Esophagus muscularis mucosa (tissue), 4 donors: ENCODE measurements at regions not wholly inside any gene's neighbourhood (a gene's known extent, or its start where the extent isn't known, plus 50 kb on each side); places are given as distances from the start of the nearest gene placed in this dataset.

Experiments
- DNase-seq: peaks from one replicate; pipeline ENCODE4 v3.0.0-alpha.2; 2017; ENCODE audit errors: extremely low spot score
- H3K27ac ChIP-seq, 4 donors: fragments of 200-600 bp; sonication (generic); replicated peaks in 1 of 4; 1 replicate in 3 of 4; 2 replicates in 1 of 4; pipeline ENCODE4 v1.5.1; 2016 to 2019; ENCODE audit warnings: mild to moderate bottlenecking in 1 of 4
- H3K27me3 ChIP-seq, 4 donors: fragments of 200-600 bp; sonication (generic); one replicate each; pipeline versions ENCODE4 v1.5.1 to v1.6.0; 2016 to 2019
- H3K36me3 ChIP-seq, 4 donors: fragments of 200-600 bp; sonication (generic); one replicate each; pipeline ENCODE4 v1.5.1; 2016 to 2019
- H3K4me1 ChIP-seq, 4 donors: fragments of 200-600 bp; sonication (generic); one replicate each; pipeline ENCODE4 v1.5.1; 2016 to 2019
- H3K4me3 ChIP-seq, 4 donors: fragments of 200-600 bp; sonication (generic); 1 replicate in 2 of 4; 2 replicates in 2 of 4; pipeline ENCODE4 v1.5.1; 2016 to 2019; ENCODE audit warnings: mild to moderate bottlenecking in 4 of 4, moderate library complexity in 1 of 4
- H3K9me3 ChIP-seq, 4 donors: fragments of 200-600 bp; sonication (generic); 1 replicate in 3 of 4; 2 replicates in 1 of 4; pipeline ENCODE4 v1.5.1; 2016 to 2019
- CTCF ChIP-seq, 3 experiments: fragments of 200-600 bp in 2 of 3; fragments of 450-650 bp in 1 of 3; sonication (generic) in 2 of 3; IDR thresholded peaks; one replicate each; pipeline ENCODE4 v1.5.1; 2017 to 2019; ENCODE audit warnings: antibody characterized with exemption in 3 of 3, mild to moderate bottlenecking in 2 of 3, moderate library complexity in 1 of 3
- EP300 ChIP-seq: sonication (generic); formaldehyde crosslinking; IDR thresholded peaks from one replicate; pipeline ENCODE4 v1.6.1; 2017; ENCODE audit warnings: antibody characterized with exemption
- POLR2A ChIP-seq: fragments of 450-650 bp; IDR thresholded peaks from one replicate; pipeline ENCODE4 v1.6.1; 2017; ENCODE audit warnings: antibody characterized with exemption, moderate library complexity, mild to moderate bottlenecking, low read depth
- POLR2AphosphoS5 ChIP-seq, 2 donors: sonication (generic); formaldehyde crosslinking; IDR thresholded peaks; one replicate each; pipeline ENCODE4 v1.6.1; 2017; ENCODE audit warnings: antibody characterized with exemption in 2 of 2
- WGBS: methylation state at CpG from one replicate; pipeline ENCODE4 v1.1.5; 2018; 5-methylcytosine and 5-hydroxymethylcytosine counted together
- intact Hi-C: fragments of 100-400 bp; cut with DNase I; formaldehyde crosslinking; loops from one replicate; pipeline ENCODE4 v1.15.1; 2023

DNA sequence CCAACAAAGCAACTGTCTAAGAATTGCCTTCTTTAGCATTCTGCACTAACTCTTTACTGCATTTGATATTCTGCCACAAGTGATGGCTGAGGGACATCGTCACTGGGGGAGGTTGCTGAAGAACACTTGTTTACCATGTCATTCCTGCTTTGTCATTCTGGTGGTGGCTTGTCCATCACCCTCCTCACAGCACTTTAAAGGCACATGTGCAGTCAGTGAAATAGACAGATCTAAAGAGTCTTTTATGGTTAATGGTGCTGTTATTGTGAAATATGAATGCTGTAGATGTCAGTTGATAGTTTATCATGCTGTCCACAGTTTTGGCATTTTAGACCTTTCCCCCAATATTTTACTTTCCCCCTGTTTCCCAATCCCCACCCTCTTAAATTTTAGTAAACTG, 120.9 kb upstream of the TSC22D1 start:
- H3K27me3 ChIP-seq, result no peaks in the 10 kb centered on the region
- H3K4me1 ChIP-seq, result peaks cover 0 to 12% (median 0%) of the 10 kb centered on the region in 4 donors
- no peak for DNase-seq
- no peak overlapping the region for H3K27ac ChIP-seq
- H3K4me3 ChIP-seq, result no peak overlapping the region
- TF ChIP-seq POLR2A (no peak), EP300 (no peak)
- WGBS, result 65% methylated on average over 1 of the region's 1 CpG
- intact Hi-C loops, result no loop called here
- H3K36me3 ChIP-seq, result no peaks in the 10 kb centered on the region
- no peaks in the 10 kb centered on the region for H3K9me3 ChIP-seq

GRCh38 chr13:44695520-44695919, 119.4 kb upstream of the TSC22D1 start:
- Histone ChIP-seq H3K36me3 (no peaks in the 10 kb centered on the region), H3K27me3 (no peaks in the 10 kb centered on the region), H3K4me1 (peaks cover 0 to 12% (median 0%) of the 10 kb centered on the region in 4 donors), H3K4me3 (no peak overlapping the region), H3K9me3 (no peaks in the 10 kb centered on the region), H3K27ac (no peak overlapping the region)
- TF ChIP-seq POLR2A, result no peak
- TF ChIP-seq EP300, result no peak
- no peak for TF ChIP-seq CTCF (IDR thresholded peaks at IDR 0.05)
- TF ChIP-seq POLR2AphosphoS5 (IDR thresholded peaks at IDR 0.05), result no peak
- no peak for DNase-seq
- whole genome bisulfite sequencing, result 92% methylated on average over 2 of the region's 2 CpGs
- intact Hi-C loops, result no loop called here

GRCh38 chr13:44694842-44695241, 118.7 kb upstream of the TSC22D1 start:
- DNase-seq, result no peak
- Histone ChIP-seq H3K4me1 (peaks cover 0 to 12% (median 0%) of the 10 kb centered on the region in 4 donors), H3K4me3 (no peak overlapping the region), H3K27ac (no peak overlapping the region), H3K27me3 (no peaks in the 10 kb centered on the region), H3K36me3 (no peaks in the 10 kb centered on the region), H3K9me3 (no peaks in the 10 kb centered on the region)
- WGBS, result 77% methylated on average over 6 of the region's 6 CpGs
- TF ChIP-seq POLR2AphosphoS5 (IDR thresholded peaks at IDR 0.05), result no peak
- no peak for TF ChIP-seq CTCF (IDR thresholded peaks at IDR 0.05)
- no peak for TF ChIP-seq POLR2A
- TF ChIP-seq EP300, result no peak
- intact Hi-C loops, result no loop called here

DNA sequence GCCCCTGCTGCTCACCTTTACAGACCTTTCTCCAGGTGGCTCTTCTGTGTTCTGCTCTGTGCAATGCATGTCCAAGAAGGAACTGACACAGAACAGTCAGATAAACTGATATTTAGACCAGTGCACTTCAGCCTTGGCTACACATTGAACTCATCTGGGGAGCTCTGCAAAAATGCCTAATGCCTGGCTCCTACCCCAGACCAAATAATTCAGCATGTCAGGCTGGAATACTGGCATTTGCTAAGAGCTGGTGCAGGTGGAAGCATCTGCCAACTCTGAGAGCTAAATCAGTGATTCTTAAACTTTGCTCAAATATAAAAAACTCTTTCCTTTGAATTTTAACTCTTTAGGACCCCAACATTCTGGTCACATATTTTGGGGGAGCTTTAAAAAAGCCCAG, 118.2 kb upstream of the TSC22D1 start:
- Histone ChIP-seq H3K27me3 (no peaks in the 10 kb centered on the region), H3K4me3 (no peak overlapping the region), H3K36me3 (no peaks in the 10 kb centered on the region), H3K4me1 (peaks cover 0 to 16% (median 0%) of the 10 kb centered on the region in 4 donors), H3K9me3 (no peaks in the 10 kb centered on the region), H3K27ac (no peak overlapping the region)
- intact Hi-C loops, result no loop called here
- TF ChIP-seq EP300 (no peak), POLR2A (no peak), POLR2AphosphoS5 (IDR thresholded peaks at IDR 0.05) (no peak), CTCF (IDR thresholded peaks at IDR 0.05) (no peak)
- DNase-seq, result no peak

DNA sequence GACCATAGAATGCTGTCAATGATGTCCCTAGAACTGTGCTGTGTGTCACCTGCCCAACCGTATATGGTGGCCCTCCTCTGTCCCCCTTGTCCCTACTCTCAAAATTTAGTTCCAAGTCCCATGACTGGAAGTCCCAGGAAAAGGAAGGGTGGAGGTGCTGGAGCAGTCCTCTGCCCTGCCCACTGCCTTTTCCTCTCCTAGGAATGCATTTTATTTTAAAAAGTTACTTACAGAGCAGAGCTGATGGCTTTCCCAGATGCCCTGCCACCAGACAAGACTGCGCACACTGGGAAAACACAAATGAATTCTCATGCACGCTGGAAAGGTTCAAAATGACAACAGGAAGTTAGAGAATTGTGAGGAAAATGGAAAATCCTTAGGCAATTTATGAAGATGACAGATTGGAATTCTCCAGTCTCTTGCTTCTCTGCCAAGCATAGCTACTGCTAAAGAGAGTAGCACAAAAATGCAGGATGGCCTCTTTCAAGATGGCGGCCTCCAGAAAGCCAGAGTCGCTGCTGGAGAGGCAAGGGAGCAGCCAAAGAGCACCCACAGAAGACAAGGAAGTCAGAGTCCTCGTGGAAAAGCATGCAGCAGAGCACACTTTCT, 117.1 kb upstream of the TSC22D1 start:
- 71% methylated on average over 6 of the region's 6 CpGs for WGBS
- no peak for DNase-seq
- Histone ChIP-seq H3K27ac (no peak overlapping the region), H3K36me3 (no peaks in the 10 kb centered on the region), H3K27me3 (no peaks in the 10 kb centered on the region), H3K4me3 (no peak overlapping the region), H3K4me1 (peaks cover 0 to 20% (median 0%) of the 10 kb centered on the region in 4 donors), H3K9me3 (no peaks in the 10 kb centered on the region)
- intact Hi-C loops, result no loop called here
- TF ChIP-seq POLR2AphosphoS5 (IDR thresholded peaks at IDR 0.05), result no peak
- no peak for TF ChIP-seq CTCF (IDR thresholded peaks at IDR 0.05)
- TF ChIP-seq EP300, result no peak
- no peak for TF ChIP-seq POLR2A
